ENCODE measurements at regions not wholly inside any gene's neighbourhood (a gene's known extent, or its start where the extent isn't known, plus 50 kb on each side); places are given as distances from the start of the nearest gene placed in this dataset.

DNA sequence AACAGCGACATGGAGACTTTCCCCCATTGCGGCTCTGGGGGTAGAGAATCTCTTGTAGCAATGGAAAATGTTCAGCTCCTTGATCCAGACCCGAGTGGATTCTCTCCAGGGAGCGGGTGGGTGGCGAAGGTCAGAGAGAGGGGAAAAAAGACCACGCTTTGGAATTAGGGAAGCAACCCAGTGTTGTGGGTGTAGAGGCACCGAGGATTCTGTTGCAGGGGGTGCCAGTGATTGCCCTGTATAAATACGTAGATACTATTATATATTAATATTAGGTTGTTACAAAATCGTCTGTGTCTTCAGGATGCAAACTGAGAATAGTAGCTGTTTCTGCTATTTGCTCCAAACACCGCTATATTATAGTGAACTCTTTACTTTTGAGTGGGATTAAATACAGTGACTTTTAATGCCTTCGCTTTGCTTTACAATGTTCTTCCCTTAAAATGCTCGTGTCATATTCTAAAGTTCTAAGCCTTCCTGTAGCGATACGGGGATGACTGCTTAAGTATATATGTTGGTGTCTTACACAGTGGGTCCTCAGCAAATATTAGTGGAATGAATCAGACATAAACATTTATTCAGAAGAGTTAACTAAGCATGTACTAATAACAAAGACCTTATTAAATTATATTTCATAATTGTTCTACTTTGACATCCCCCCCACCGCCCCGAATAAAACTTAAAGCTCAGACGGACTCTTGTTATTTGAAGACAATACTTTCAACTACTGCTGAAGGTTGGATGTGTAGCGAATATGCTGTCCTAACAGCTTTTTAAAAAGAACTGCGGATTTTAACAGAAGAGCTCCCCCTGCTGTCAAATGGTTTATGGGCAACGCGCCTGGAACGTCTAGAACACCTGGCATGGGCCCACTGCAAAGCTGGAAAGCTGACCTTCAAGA lies 136.4 kb upstream of the KRAS start:
- no peak for TF ChIP-seq NR2F2 (IDR thresholded peaks at IDR 0.05)
- no peak for TF ChIP-seq GABPA (IDR thresholded peaks at IDR 0.05 in 1 of 2, conservative IDR thresholded peaks at IDR 0.05 in 1 of 2)
- TF ChIP-seq SP1 (IDR thresholded peaks at IDR 0.05) = peak; percentile 25
- peak; percentile 67 for TF ChIP-seq TAF1 (conservative IDR thresholded peaks at IDR 0.05)
- no peak for TF ChIP-seq EGR1 (IDR thresholded peaks at IDR 0.05; ENCODE audit: low read depth in 2 of 2)
- TF ChIP-seq RAD21 (IDR thresholded peaks at IDR 0.05) = peak; percentile 96 to 99
- TF ChIP-seq JUND (IDR thresholded peaks at IDR 0.05) = no peak
- peak; percentile 5 to 41 for TF ChIP-seq RXRA (IDR thresholded peaks at IDR 0.05)
- TF ChIP-seq, protein P1, sequence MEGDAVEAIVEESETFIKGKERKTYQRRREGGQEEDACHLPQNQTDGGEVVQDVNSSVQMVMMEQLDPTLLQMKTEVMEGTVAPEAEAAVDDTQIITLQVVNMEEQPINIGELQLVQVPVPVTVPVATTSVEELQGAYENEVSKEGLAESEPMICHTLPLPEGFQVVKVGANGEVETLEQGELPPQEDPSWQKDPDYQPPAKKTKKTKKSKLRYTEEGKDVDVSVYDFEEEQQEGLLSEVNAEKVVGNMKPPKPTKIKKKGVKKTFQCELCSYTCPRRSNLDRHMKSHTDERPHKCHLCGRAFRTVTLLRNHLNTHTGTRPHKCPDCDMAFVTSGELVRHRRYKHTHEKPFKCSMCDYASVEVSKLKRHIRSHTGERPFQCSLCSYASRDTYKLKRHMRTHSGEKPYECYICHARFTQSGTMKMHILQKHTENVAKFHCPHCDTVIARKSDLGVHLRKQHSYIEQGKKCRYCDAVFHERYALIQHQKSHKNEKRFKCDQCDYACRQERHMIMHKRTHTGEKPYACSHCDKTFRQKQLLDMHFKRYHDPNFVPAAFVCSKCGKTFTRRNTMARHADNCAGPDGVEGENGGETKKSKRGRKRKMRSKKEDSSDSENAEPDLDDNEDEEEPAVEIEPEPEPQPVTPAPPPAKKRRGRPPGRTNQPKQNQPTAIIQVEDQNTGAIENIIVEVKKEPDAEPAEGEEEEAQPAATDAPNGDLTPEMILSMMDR (IDR thresholded peaks at IDR 0.05; ENCODE audit: low read depth, low read length, missing input control) = peak; percentile 90
- TF ChIP-seq, protein P2, sequence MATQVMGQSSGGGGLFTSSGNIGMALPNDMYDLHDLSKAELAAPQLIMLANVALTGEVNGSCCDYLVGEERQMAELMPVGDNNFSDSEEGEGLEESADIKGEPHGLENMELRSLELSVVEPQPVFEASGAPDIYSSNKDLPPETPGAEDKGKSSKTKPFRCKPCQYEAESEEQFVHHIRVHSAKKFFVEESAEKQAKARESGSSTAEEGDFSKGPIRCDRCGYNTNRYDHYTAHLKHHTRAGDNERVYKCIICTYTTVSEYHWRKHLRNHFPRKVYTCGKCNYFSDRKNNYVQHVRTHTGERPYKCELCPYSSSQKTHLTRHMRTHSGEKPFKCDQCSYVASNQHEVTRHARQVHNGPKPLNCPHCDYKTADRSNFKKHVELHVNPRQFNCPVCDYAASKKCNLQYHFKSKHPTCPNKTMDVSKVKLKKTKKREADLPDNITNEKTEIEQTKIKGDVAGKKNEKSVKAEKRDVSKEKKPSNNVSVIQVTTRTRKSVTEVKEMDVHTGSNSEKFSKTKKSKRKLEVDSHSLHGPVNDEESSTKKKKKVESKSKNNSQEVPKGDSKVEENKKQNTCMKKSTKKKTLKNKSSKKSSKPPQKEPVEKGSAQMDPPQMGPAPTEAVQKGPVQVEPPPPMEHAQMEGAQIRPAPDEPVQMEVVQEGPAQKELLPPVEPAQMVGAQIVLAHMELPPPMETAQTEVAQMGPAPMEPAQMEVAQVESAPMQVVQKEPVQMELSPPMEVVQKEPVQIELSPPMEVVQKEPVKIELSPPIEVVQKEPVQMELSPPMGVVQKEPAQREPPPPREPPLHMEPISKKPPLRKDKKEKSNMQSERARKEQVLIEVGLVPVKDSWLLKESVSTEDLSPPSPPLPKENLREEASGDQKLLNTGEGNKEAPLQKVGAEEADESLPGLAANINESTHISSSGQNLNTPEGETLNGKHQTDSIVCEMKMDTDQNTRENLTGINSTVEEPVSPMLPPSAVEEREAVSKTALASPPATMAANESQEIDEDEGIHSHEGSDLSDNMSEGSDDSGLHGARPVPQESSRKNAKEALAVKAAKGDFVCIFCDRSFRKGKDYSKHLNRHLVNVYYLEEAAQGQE (IDR thresholded peaks at IDR 0.05) = peak; percentile 15
- TF ChIP-seq, protein P3, sequence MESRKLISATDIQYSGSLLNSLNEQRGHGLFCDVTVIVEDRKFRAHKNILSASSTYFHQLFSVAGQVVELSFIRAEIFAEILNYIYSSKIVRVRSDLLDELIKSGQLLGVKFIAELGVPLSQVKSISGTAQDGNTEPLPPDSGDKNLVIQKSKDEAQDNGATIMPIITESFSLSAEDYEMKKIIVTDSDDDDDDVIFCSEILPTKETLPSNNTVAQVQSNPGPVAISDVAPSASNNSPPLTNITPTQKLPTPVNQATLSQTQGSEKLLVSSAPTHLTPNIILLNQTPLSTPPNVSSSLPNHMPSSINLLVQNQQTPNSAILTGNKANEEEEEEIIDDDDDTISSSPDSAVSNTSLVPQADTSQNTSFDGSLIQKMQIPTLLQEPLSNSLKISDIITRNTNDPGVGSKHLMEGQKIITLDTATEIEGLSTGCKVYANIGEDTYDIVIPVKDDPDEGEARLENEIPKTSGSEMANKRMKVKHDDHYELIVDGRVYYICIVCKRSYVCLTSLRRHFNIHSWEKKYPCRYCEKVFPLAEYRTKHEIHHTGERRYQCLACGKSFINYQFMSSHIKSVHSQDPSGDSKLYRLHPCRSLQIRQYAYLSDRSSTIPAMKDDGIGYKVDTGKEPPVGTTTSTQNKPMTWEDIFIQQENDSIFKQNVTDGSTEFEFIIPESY (IDR thresholded peaks at IDR 0.05) = no peak
- peak in 1 of 2 donors; percentile 31 for TF ChIP-seq HNF4A (conservative IDR thresholded peaks at IDR 0.05)
- H3K27me3 ChIP-seq (ENCODE audit: control insufficient read depth in 4 of 4, insufficient read depth in 4 of 4, low read length in 3 of 4) = no peaks in the 10 kb centered on the region
- DNase-seq (ENCODE audit: low spot score) = peak; percentile 81
- H3K36me3 ChIP-seq (ENCODE audit: control insufficient read depth in 4 of 4, insufficient read depth in 3 of 4, low read depth in 1 of 4, low read length in 3 of 4) = no peaks in the 10 kb centered on the region
- H3K9me3 ChIP-seq (ENCODE audit: control insufficient read depth in 4 of 4, low read length in 3 of 4) = no peaks in the 10 kb centered on the region
- H3K4me1 ChIP-seq (ENCODE audit: control insufficient read depth in 4 of 4, insufficient read depth in 4 of 4, low read length in 3 of 4) = peaks cover 0 to 23% (median 7%) of the 10 kb centered on the region in 4 donors
- peak overlapping the region; percentile 61 to 84 (median 76) for H3K4me3 ChIP-seq (ENCODE audit: low read depth in 1 of 3, low read length in 3 of 3)
- peak overlapping the region; percentile 93 for H3K9ac ChIP-seq (ENCODE audit: low read depth in 1 of 2, low read length in 2 of 2)
- 5% methylated on average over 22 of the region's 22 CpGs for WGBS
- peak overlapping the region; percentile 99 to 100 for H3K27ac ChIP-seq (ENCODE audit: low read depth in 1 of 2, low read length in 2 of 2)

DNA sequence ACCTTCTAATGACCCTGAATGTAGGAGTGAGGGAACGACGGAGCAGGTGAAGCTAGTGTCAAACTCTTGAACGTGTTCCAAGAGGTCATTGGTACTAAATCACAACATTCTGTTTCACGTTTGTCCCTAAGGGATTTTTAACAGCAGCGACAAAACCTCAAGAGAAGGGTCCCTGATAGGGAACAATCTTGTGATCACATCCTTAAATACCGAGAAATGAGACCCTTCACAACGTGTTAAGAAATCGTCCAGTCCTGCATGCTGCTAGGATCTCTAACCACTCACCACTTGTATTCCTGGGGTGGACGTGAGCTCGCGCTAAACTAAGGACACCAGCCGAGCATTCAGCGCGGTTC lies 134.1 kb upstream of the KRAS start:
- H3K9me3 ChIP-seq (ENCODE audit: control insufficient read depth in 4 of 4, low read length in 3 of 4) = no peaks in the 10 kb centered on the region
- H3K36me3 ChIP-seq (ENCODE audit: control insufficient read depth in 4 of 4, insufficient read depth in 3 of 4, low read depth in 1 of 4, low read length in 3 of 4) = no peaks in the 10 kb centered on the region
- peaks cover 0 to 23% (median 7%) of the 10 kb centered on the region in 4 donors for H3K4me1 ChIP-seq (ENCODE audit: control insufficient read depth in 4 of 4, insufficient read depth in 4 of 4, low read length in 3 of 4)
- peak overlapping the region; percentile 99 to 100 for H3K27ac ChIP-seq (ENCODE audit: low read depth in 1 of 2, low read length in 2 of 2)
- DNase-seq (ENCODE audit: low spot score) = no peak
- 11% methylated on average over 14 of the region's 14 CpGs for WGBS
- peak overlapping the region; percentile 46 to 84 (median 81) for H3K4me3 ChIP-seq (ENCODE audit: low read depth in 1 of 3, low read length in 3 of 3)
- peak overlapping the region; percentile 78 to 86 for H3K9ac ChIP-seq (ENCODE audit: low read depth in 1 of 2, low read length in 2 of 2)
- H3K27me3 ChIP-seq (ENCODE audit: control insufficient read depth in 4 of 4, insufficient read depth in 4 of 4, low read length in 3 of 4) = no peaks in the 10 kb centered on the region
- no peak for TF ChIP-seq EGR1 (IDR thresholded peaks at IDR 0.05; ENCODE audit: low read depth in 2 of 2)
- no peak for TF ChIP-seq FOXA1 (IDR thresholded peaks at IDR 0.05)
- TF ChIP-seq JUND (IDR thresholded peaks at IDR 0.05) = no peak
- TF ChIP-seq, protein P1 (IDR thresholded peaks at IDR 0.05; ENCODE audit: low read depth, low read length, missing input control) = no peak
- no peak for TF ChIP-seq SP1 (IDR thresholded peaks at IDR 0.05)
- no peak for TF ChIP-seq GABPA (IDR thresholded peaks at IDR 0.05 in 1 of 2, conservative IDR thresholded peaks at IDR 0.05 in 1 of 2)
- no peak for TF ChIP-seq RXRA (IDR thresholded peaks at IDR 0.05)
- no peak for TF ChIP-seq HNF4A (conservative IDR thresholded peaks at IDR 0.05)
- no peak for TF ChIP-seq FOXA2 (IDR thresholded peaks at IDR 0.05)
- TF ChIP-seq TAF1 (conservative IDR thresholded peaks at IDR 0.05) = no peak
- TF ChIP-seq, protein P4, sequence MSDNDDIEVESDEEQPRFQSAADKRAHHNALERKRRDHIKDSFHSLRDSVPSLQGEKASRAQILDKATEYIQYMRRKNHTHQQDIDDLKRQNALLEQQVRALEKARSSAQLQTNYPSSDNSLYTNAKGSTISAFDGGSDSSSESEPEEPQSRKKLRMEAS (IDR thresholded peaks at IDR 0.05) = no peak
- TF ChIP-seq YY1 (IDR thresholded peaks at IDR 0.05) = no peak
- TF ChIP-seq HNF4G (IDR thresholded peaks at IDR 0.05) = no peak
- TF ChIP-seq, protein P3 (IDR thresholded peaks at IDR 0.05) = no peak
- no peak for TF ChIP-seq RAD21 (IDR thresholded peaks at IDR 0.05)

All from liver (tissue), 8 donors.